NCI-H69 (cell line): ENCODE measurements at regions not wholly inside any gene's neighbourhood (a gene's known extent, or its start where the extent isn't known, plus 50 kb on each side); places are given as distances from the start of the nearest gene placed in this dataset.

ENCODE experiments used
- DNase-seq: peaks from one replicate; lab custom pipeline; 2025; lab: John Stamatoyannopoulos, UW

DNA sequence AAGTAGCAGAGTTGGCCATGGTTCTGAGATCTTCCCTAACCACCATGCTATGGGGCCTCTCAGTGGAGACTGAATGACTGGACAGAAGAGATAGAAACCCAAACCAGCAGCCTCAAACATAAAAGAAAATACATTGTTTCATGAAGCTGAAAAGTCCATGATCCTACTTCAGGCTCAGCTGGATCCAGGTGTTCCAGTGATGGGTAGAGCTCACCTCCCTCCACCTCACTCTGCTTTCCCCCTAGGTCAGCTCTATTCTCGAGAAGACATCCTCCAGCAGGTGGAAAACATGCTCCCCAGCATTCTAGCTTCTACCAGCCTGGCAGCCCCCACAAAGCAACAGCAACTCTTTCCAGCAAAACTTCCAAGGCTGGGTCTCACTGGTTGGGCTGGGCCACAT, 132.1 kb downstream of the OAT start:
- no peak for DNase-seq

DNA sequence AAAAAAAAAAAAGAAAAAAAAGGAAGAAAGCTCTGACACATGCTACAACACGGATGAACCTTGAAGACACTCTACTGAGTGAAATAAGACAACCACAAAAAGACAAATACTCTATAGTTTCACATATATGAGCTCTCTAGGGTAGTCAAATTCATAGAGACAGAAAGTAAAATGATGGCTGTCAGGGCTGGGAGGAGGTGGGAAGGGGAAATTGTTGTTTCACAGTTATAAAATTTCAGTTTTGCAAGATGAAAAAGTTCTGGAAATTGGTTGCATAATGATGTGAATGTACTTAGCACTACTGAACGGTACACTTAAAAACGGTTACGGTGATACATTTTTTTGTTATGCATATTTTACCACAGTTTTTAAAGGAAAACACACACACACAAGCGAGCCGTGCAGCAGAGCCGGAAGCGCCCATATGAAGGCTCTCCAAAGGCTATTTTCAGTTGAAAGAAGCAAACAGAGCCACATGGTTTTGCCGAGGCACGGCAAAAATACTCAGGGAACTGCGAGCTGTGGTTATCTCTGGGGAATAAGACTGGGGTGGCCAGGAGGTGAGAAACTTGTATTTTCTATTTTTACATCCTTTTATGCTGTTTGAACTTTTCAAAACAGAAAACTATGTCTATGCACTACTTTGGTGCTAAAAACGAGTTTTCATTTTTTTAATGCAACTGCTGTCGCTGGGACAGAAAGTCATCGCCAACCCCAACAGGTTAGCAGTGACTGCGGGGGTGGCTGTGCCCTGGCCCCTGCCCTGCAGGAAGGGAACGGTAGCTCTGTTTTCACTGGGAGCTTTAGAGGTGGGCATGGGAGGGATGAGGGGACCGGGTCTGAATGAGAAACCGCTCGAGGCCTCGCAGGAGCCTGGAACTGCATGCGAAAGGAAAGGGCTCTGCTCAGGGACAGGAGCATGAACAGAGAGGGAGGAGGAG, 132.9 kb downstream of the OAT start:
- no peak for DNase-seq

- DNase-seq, result no peak
Observed at GRCh38 chr10:124283949-124284250, 134.8 kb downstream of the OAT start.

- DNase-seq, result no peak
Observed at GRCh38 chr10:124283215-124283948, 135.3 kb downstream of the OAT start.

DNA sequence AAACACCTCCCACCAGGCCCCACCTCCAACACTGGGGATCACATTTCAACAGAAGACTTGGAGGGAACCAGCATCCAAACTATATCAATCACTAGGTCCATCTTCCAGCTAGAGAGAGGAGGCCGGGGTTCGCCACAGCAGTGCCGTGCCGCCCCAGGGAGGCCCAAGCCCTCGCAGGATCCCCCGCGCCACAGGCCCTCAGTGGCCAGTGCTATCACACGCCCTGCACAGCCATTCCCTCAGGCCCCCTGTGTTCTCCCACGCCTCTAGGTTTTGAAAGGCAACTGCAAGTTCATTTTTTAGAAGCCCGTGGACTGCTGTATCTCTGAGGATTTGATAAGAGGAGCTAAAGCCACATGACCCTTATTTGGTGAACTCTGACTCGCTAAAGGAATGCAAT, 136.4 kb downstream of the OAT start:
- DNase-seq, result no peak

GRCh38 chr10:124281666-124282065, 137.1 kb downstream of the OAT start:
- no peak for DNase-seq

DNA sequence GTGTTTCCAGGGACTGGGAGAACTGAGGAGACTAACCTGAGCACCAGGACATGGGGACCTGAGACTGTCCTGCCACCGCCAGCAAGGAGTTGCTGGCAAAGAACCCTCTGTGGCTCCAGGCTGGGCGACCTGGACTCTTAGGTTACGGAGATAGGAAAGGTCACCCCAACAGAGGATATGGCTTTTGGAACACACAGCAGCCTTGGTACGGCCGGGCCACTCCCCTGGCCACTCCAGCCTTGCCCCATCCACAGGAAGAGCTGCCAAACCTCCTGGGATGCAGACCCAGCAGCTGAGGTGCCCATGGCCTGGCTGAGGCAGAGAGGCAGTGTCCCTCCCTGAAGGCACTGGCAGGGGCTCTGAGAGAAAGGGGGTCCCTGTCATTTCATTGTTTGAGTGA, 137.8 kb downstream of the OAT start:
- no peak for DNase-seq

DNA sequence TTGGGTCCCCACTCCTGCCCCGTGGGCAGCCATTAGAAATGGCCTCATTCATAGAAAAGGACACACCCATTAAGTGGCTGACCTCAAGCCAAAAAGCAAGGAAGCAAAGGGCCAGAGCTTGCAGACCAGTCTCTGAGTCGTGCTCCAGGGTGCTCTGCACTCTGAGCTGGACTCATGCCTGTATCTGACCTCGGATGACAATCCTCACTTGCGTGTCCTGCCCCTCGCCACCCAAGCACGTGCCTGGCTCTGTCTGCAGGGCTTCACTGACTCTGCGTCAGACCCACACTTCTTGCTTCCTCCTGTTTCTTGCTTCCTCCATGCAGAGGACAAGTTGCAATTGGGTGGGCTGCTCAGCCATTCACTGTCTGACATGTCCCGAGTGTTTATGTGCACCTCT, 138.8 kb downstream of the OAT start:
- no peak for DNase-seq

GRCh38 chr10:124279298-124279697, 139.4 kb downstream of the OAT start:
- DNase-seq, result no peak

- DNase-seq, result no peak
Observed at GRCh38 chr10:124278356-124278755, 140.4 kb downstream of the OAT start.

DNA sequence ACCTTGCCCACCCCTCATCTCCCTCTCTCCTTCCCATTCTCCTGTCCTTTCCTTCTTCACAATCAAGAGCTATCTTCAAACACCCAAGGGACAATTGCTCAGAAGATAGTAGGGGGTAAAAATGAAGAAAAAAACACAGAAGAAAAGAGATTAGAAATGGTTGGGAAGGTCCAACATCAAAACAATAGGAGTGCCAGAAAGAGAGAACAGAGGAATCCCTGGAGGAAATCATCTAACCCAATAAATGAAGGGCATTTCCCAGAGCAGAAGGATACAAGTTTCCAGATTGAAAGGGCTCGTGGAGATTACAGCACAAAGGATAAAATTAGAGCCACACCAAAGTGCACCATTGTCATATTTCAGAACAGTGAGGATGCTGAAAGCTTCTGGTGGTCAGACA, 145.6 kb downstream of the OAT start:
- DNase-seq, result no peak

DNA sequence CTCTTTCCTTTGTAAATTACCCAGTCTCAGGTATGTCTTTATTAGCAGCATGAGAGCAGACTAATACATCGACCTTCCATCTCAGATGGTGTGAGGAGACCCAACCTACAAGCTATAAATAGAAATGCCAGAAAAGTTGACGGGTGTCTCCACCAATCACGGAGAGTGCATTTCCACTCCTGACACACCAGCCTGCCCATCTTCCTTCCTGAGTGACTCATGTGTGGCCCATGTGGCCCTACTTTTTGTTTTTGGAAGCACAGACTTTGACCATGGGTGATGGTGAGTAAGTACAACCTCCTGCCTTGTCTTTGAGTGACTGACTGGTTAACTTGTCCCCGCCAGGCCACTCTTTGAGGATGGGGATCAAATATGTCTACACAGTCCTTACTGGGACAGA, 147.0 kb downstream of the OAT start:
- DNase-seq, result no peak

- DNase-seq, result no peak
Observed at GRCh38 chr10:124270530-124271327, 148.0 kb downstream of the OAT start.

GRCh38 chr10:124268976-124269375, 149.7 kb downstream of the OAT start:
- DNase-seq, result no peak

GRCh38 chr10:124267911-124268549, 150.7 kb downstream of the OAT start:
- no peak for DNase-seq

GRCh38 chr10:124267231-124267885, 151.4 kb downstream of the OAT start:
- no peak for DNase-seq

DNA sequence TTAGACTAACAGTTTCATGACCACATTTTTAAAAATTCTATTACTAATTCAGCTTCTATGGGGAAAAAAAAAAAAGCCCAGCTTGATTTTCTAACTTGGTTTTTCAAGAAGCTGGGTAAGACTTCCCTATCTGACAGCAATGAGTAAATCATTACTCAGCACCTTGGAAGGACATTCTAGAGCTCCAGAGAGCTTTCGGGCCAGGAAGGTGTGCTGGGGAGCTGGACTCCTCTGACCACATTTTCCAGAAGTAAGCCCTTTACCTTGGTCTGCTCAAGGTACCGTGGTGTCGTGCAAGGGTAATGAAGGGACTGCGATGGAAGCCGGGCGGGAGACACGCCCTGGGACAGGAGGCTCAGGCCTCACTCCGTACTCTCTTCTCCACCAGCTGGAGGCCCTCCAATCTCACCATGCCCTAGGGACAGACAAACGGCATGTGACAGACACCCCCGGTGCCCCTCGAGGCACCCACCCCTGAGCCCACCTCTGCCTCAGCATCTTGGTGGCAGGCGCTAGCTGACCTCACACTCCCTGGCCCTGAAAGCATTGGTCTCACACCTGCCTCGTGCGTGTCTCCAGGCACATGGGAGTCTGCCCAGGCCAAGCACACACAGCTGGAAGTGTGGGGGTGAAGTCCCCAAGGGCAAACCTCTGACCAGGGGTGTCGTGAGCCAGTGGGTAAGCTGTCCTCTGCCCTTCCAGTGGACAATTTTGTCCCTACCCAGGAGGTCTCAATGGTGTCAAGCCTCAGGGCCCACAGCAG, 152.1 kb downstream of the OAT start:
- no peak for DNase-seq

DNA sequence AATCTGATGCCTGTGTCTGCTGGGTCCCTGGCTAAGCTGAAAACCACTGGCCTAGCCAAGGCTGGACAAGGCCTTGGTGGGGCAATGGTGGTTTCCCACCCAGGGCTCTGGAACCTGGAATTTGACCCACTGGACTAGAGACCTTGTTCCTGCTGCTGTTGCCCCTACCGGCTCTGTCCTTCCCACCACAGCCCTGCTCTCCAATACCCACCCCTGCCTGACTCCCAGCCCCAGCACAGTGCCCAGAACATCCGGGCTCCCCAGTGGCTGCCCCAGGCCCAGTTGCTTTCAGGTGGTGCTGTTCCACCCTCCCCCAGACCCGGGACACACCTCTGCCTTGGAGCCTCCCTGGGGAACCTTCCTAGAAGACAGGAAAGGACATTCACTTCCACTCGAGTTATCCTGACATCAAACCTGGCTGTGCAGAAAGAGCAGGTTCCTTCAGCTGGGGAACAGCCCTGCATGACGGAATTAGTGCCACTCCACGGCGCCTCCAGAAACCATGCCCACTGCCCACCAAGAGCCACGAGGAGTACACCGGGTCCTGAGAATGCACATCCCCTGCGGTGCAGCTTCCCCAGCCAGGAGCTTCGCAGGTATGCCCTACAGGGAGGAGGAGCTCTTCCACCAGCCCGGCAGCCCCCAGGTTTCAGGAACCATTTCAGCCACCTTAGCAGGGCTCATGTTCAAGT, 152.8 kb downstream of the OAT start:
- no peak for DNase-seq

GRCh38 chr10:124265391-124265745, 153.4 kb downstream of the OAT start:
- DNase-seq, result no peak

- DNase-seq, result no peak
Observed at GRCh38 chr10:124264711-124265390, 153.9 kb downstream of the OAT start.
